Neutrophil (primary cell): ENCODE measurements at regions not wholly inside any gene's neighbourhood (a gene's known extent, or its start where the extent isn't known, plus 50 kb on each side); places are given as distances from the start of the nearest gene placed in this dataset.
"Not testable (repeated sequence)": the region's sequence is repeated elsewhere in the genome, so short reads cannot be mapped to it uniquely, and the experiment has no call there.

Experiments
- H3K27ac ChIP-seq: fragments of 200-600 bp; sonication (generic); 2 replicates; pipeline ENCODE4 v1.5.1; 2016; ENCODE audit warnings: mild to moderate bottlenecking, moderate library complexity
- H3K27me3 ChIP-seq: fragments of 200-600 bp; sonication (generic); 2 replicates; pipeline ENCODE4 v1.6.0; 2016; ENCODE audit warnings: mild to moderate bottlenecking
- H3K36me3 ChIP-seq: fragments of 200-600 bp; sonication (generic); 2 replicates; pipeline ENCODE4 v1.5.1; 2017
- H3K4me1 ChIP-seq, 2 experiments: fragments of 200-600 bp in 1 of 2; sonication (generic) in 1 of 2; 1 replicate in 1 of 2; 2 replicates in 1 of 2; pipeline versions ENCODE4 v1.5.1 to v1.6.1; 2013 to 2016; ENCODE audit warnings: low read depth in 1 of 2, low read length in 1 of 2, mild to moderate bottlenecking in 1 of 2, moderate library complexity in 1 of 2; ENCODE audit not compliant: control insufficient read depth in 1 of 2, insufficient read depth in 1 of 2
- H3K4me3 ChIP-seq, 2 experiments: fragments of 200-600 bp in 1 of 2; sonication (generic) in 1 of 2; 1 replicate in 1 of 2; 2 replicates in 1 of 2; pipeline ENCODE4 v1.5.1; 2013 to 2016; ENCODE audit warnings: low read depth in 1 of 2, low read length in 1 of 2, mild to moderate bottlenecking in 1 of 2, moderate library complexity in 1 of 2
- H3K9me3 ChIP-seq: fragments of 200-600 bp; sonication (generic); 2 replicates; pipeline ENCODE4 v1.5.1; 2016
- CTCF ChIP-seq: fragments of 200-600 bp; sonication (generic); IDR thresholded peaks from 2 replicates; pipeline ENCODE4 v1.5.1; 2016; ENCODE audit warnings: antibody characterized with exemption

GRCh38 chr13:82092312-82092711, 1751.4 kb upstream of the SPRY2 start:
- TF ChIP-seq CTCF: no peak
- Histone ChIP-seq H3K4me3 (no peak overlapping the region), H3K36me3 (no peaks in the 10 kb centered on the region), H3K27ac (no peak overlapping the region), H3K4me1 (no peaks in the 10 kb centered on the region), H3K27me3 (no peaks in the 10 kb centered on the region), H3K9me3 (no peaks in the 10 kb centered on the region)

- H3K27ac ChIP-seq: no peak overlapping the region
- no peaks in the 10 kb centered on the region for H3K27me3 ChIP-seq
- no peaks in the 10 kb centered on the region for H3K9me3 ChIP-seq
- no peaks in the 10 kb centered on the region for H3K4me1 ChIP-seq
- no peak overlapping the region for H3K4me3 ChIP-seq
- TF ChIP-seq CTCF: no peak
- H3K36me3 ChIP-seq: no peaks in the 10 kb centered on the region
Measured at GRCh38 chr13:82088781-82089180, 1747.9 kb upstream of the SPRY2 start.

- Histone ChIP-seq H3K27ac (no peak overlapping the region), H3K27me3 (no peaks in the 10 kb centered on the region), H3K9me3 (peaks cover 6% of the 10 kb centered on the region), H3K36me3 (no peaks in the 10 kb centered on the region), H3K4me3 (no peak overlapping the region), H3K4me1 (no peaks in the 10 kb centered on the region)
- TF ChIP-seq CTCF: no peak
Measured at GRCh38 chr13:82076496-82076895, 1735.6 kb upstream of the SPRY2 start.

- H3K4me3 ChIP-seq: no peak overlapping the region
- H3K27me3 ChIP-seq: no peaks in the 10 kb centered on the region
- no peaks in the 10 kb centered on the region for H3K4me1 ChIP-seq
- H3K9me3 ChIP-seq: peaks cover 6% of the 10 kb centered on the region
- no peak overlapping the region for H3K27ac ChIP-seq
- no peak for TF ChIP-seq CTCF
- H3K36me3 ChIP-seq: no peaks in the 10 kb centered on the region
Measured at GRCh38 chr13:82070416-82070815, 1729.5 kb upstream of the SPRY2 start.

GRCh38 chr13:82062772-82063171, 1721.8 kb upstream of the SPRY2 start:
- Histone ChIP-seq H3K36me3 (no peaks in the 10 kb centered on the region), H3K27ac (no peak overlapping the region), H3K9me3 (no peaks in the 10 kb centered on the region), H3K4me3 (no peak overlapping the region), H3K4me1 (no peaks in the 10 kb centered on the region), H3K27me3 (no peaks in the 10 kb centered on the region)
- TF ChIP-seq CTCF: no peak

- no peak overlapping the region for H3K27ac ChIP-seq
- no peaks in the 10 kb centered on the region for H3K4me1 ChIP-seq
- no peak overlapping the region for H3K4me3 ChIP-seq
- H3K9me3 ChIP-seq: no peaks in the 10 kb centered on the region
- TF ChIP-seq CTCF: no peak
- H3K27me3 ChIP-seq: no peaks in the 10 kb centered on the region
- no peaks in the 10 kb centered on the region for H3K36me3 ChIP-seq
Measured at GRCh38 chr13:82058364-82058763, 1717.4 kb upstream of the SPRY2 start.

- H3K4me3 ChIP-seq, H3K36me3 ChIP-seq, H3K27ac ChIP-seq, H3K9me3 ChIP-seq, H3K4me1 ChIP-seq, H3K27me3 ChIP-seq: not testable (repeated sequence)
Measured at GRCh38 chr13:82045316-82045715, 1704.4 kb upstream of the SPRY2 start.
